Inflammatory macrophage treated with lipopolysaccharide for 1 hour (primary cell): ENCODE measurements at regions not wholly inside any gene's neighbourhood (a gene's known extent, or its start where the extent isn't known, plus 50 kb on each side); places are given as distances from the start of the nearest gene placed in this dataset.

ENCODE experiments used
- DNase-seq, 2 donors: peaks; one replicate each; pipeline ENCODE4 v3.0.0-alpha.2; 2020 to 2022

DNA sequence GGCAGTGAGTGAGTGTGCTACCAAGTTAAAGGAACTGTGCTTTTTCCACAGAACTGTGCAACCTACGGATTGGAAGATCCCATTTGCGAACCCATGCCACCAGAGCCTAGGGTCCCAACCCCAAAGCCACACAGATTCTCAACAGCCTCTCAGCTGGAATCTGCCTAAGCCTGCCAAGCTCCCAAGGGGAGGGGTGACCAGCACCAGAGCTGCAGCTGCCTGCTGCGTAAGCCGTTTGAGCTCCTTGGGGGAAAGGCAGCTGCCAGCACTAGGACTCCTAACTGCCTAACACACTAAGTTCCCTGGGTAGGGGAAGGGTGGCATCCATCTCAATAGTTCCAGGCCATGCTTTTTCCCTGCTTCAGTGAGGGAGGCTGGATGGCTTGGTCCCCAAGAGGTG is 738.1 kb upstream of the PRKX start:
- DNase-seq = no peak

DNA sequence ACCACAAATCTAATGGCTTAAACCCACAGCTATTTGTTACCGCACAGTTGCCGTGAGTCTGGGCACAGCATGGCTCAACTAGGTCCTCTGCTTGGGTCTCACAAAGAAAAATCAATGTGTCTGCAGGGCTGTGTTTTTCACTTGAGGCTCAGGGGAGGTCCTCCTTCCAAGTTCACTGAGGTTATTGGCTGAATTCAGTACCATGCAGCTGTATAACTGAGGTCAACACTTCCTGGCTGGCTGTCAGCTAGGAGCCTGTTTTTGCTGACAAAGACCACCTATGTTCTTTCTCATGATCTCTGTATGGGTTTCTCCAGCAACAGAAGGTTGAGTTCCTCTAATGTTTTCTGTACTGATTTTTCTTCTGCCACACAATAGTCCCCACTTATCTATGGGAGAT is 736.7 kb upstream of the PRKX start:
- DNase-seq = no peak

DNA sequence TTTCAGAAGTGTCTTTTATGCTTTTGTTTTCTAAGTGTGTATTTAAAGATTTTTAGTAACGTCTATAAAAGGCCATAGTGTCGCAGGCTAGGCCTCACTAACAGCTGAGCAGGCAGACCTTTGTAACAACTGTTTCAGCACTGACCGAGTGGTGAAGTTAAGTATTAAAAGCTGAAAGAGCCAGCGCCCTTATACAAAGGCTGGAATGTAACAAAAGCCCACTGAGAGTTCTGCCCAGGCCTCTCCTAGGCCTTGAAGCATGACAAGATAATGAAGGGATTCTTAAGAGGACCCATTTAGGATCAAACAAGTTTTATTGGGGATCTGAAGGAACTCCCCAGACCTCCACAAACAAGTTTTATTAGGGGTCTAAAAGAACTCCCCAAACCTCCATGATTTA is 722.5 kb upstream of the PRKX start:
- DNase-seq = no peak

DNA sequence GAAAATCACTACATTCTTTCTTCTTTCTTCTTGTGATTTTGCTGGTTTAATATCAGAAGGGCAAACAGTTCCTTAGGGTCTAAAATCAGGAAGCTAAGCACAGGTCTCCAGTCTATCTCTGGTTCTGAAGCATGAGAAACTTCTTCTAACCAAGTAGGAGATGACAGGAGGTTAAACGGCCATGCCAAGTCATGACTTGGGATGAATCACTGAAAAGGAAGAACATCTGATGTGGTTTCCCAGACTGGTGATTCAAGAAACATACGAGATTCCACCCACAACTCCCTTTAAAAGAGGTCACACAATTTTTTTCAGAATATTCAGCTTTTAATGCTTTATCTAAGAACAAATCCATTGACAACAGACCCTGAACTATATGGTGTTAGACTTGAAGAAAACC is 684.0 kb upstream of the PRKX start:
- no peak for DNase-seq

DNA sequence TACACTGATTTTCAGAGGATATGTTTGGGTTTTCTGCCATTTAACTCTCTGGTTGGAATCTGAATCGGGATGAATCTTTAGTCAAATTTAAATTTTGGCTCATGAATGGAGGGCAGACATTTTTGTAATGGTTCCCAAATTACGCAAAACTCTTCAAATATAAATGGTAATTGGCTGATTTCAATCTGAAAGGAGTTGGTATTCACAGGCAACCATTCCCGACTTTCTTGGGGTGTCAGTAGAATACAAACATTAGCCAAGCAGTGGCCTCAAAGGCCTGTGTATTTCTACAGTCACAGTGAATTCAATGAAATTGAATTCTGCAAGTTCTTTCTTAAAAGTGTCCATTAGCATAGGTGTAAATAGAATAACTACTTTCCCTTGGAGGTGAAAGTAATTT is 668.8 kb upstream of the PRKX start:
- no peak for DNase-seq

DNA sequence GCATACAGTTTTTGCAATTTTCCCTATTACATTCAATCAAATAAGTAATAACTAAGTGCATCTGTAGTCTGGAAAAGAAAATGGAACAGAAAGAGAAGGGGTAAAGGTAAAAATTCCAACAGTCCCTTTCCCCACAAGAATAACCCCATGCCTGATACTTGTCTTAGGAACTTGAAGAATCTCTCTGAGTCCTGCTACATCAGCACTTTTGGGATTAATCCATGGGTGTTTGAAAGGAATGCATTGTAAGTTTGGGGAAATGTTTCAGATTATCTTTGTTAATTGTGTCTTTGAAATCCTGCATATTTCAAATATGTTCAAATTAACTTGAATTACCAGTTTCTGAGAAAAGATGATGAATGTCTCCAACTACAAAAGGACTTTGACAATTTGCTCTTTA is 667.3 kb upstream of the PRKX start:
- DNase-seq = no peak

DNA sequence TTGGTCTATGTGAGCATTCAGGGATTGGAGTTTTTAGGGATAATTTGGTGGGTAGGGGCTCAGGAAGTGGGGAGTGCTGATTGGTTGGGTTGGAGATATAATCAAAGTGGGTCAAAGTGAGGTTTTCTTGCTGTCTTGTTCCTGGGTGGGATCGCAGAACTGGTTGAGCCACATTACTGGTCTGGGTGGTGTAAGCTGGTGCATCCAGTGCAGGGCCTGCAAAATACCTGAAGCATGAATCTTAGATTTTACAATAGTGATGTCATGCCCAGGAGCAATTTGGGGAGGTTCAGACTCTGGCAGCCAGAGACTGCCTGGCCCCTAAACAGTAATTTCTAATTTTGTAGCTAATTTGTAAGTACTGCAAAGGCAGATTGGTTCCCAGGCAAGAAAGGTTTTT is 665.6 kb upstream of the PRKX start:
- DNase-seq = no peak

DNA sequence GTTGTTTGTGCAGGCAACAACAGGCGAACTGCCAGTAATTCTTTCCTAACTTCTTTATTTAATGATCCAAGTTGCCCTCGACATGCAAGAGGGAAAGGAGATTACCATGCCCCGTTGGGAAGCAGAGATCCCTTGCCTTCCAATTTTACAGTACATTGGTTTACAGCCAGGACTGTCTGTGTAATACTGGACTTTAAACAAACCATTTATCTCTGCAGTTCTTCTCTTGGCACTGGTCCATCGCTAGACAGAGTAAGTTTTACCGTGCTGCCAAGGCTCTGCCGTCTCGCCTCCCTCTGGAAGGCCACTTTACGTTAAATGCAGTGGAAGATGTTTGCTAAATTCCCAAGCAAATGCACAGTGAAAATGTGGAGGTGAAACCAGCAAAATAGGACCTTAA is 660.3 kb upstream of the PRKX start:
- DNase-seq = no peak

DNA sequence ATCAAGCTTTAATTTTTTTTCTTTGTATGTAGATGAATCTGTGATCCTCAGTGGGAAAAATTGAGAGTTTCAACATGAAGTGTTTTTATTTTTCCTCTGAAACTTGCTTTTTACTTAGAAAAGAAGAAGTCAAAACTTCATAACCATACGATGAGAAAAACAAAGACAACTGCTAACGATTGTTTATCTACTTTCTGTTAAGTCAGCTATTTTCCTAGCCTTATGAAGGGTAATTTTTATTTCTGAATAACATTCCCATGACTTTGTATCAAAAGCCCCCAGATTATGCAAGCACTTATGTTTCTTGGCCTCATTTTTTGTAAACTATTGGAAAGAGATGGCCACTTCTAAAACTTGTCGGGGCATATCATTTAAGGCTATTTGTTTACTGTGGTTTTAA is 645.1 kb upstream of the PRKX start:
- no peak for DNase-seq

DNA sequence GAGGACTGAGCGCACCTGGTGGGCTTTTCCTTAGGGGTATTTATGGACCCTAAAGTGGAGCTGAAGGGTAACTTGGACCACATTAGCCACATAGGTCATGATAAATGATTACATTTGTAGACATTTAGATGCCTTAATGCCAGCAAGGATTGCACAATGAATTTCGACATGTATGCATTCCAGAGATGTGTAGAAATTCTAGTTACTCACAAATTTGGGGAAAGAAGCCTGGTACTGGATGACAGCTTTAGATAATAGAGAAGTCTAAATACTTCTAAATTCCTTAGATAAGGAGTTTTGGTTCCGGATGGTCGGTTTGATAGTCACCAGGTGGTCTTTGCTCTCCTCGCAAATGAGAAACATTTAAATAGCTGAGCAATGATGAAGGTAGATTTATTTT is 609.5 kb upstream of the PRKX start:
- DNase-seq = no peak

DNA sequence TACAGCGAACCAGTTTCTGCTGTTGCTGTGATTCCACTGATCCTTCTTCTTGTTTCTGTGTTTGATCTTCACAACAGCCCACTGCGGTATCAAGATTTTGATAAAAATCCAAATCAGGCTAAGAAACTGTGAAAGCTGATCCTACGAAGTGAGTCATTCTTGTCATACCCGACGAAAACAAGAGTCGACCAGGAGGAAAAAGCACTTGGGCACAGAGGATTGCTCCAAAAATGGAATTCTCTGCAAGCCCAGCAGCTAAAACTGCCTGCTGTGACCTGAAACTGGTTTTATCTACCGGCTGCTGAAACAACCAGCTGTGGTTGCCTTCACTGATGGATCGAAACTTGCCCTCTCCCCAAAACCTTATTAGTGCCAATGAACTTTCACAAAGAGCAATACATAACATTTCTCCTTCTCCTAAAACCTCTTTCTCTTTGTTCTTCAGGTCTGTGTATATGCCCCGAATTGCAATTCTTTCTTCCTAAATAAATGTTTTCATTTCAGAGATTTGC is 607.0 kb upstream of the PRKX start:
- no peak for DNase-seq

DNA sequence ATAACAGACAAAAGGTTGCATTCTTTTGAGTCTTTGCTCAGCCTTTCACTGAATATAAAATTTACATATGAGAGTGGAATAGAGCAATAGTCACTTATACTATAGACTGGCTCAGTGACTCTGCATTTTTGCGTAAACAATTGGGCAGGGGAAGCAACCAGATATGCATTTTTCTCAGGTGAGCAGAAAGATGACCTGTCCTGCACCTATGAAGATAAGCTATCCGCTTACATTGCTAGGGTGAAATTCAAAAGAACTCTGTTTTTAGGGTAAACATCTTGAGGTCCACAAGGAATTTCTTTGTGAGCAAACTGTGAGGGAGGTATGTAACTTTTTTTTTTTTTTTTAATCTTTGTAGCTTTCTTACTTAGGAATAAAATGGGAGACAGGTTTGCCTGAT is 602.4 kb upstream of the PRKX start:
- no peak for DNase-seq

DNA sequence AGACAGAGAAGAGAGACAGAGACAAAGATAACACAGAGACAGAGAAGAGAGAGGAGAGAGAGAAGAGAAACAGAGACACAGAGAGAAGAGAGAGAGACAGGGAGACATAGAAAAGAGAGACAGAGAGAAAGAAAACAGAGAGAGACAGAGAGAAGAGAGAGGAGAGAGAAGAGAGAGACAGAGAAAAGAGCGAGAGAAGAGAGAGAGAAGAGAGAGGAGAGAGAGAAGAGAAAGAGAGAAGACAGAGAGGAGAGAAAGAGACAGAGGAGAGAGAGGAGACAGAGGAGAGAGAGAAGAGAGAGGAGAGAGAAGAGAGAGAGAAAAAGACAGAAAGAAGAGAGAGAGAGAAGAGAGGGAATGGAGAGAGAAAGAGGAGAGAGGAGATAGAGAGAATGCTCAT is 601.1 kb upstream of the PRKX start:
- no peak for DNase-seq

DNA sequence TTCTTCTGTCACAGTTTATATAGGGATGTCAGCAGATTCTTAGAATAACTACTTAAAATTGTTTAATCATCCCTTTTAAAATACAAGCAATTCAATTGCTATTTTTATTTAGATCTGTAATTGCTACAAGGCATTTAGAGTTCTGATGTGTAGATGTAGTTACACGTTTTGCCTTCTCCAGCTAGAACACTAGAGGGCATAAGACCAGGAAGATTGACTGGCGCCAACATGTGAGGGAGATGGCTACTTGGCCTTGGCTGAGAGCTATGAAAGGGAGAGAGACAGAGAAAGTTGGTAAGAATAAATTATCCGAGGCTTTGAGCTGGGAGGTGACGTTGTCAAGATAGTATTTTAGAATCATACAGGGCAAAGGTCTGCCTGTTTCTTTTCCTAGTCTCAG is 563.7 kb upstream of the PRKX start:
- no peak for DNase-seq

DNA sequence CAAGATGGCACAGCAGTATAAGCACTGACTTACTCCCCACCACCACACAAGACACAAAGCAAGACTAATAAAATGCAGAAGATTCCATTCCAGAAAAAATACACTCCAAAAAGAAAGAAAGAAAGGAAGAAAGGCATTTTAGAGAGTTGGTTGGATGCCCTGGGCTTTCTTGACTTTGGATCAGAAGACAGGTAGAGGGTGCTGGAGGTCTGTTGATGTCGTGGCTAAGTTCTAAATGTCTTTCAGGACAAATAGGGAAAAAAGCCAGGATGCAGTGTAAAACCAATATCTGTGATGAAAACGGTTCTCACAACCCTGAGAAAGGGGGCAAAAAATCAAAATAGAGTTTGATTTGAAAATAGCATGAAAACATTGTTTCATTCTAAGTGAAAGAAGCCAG is 555.2 kb upstream of the PRKX start:
- no peak for DNase-seq

DNA sequence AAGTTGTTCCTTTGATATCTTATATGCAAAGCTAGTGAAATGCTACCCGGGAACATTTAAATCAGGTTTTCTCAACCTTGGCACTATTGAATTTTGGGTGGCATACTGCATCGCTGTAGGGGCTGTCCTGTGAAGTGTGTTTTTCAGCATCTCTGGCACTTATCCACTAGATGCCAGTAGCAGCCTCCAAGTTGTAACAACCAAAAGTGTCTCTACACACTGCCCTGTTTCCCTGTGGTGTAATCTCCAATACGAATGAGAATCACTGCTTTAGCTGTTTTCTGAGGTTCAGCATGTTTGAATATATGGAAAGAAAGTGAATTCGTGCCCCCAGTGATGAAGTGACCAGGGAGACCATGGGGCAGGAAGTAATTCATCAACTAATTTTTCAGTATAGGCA is 551.6 kb upstream of the PRKX start:
- DNase-seq = no peak

DNA sequence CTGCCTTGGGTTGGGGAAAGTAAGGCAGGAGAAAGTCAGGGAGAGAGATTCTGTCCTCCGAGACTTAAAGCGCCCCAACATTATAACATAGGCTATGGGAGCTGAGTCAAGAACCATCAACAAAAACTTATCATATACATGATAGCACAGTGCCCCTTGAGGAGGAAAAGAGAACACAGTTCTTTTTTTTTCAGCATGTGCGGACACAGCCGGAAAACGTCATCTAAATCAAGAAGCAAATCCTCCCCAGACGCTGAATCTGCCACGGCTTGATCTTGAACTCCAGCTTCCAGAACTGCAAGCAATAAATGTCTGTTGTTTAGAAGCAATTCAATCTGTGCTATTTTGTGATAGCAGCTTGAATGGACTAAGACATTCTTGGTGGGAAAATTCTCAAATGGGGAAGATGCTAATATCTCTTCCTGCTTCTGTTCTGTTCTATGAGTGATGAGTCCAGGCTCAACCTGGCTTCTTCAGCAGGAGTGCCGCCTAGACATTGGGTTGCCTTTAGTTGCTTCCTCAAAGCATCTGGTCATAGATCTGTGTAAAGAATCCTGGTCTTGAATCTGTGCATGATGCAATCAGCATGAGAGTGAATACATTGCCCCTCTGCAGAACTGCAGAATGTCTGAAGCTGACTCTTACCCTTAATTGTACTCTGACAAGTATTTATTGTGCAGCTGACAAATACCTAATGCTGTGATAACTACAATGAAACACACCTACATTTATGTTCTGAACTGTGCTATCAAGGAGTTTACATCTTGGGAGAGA is 549.8 kb upstream of the PRKX start:
- no peak for DNase-seq

DNA sequence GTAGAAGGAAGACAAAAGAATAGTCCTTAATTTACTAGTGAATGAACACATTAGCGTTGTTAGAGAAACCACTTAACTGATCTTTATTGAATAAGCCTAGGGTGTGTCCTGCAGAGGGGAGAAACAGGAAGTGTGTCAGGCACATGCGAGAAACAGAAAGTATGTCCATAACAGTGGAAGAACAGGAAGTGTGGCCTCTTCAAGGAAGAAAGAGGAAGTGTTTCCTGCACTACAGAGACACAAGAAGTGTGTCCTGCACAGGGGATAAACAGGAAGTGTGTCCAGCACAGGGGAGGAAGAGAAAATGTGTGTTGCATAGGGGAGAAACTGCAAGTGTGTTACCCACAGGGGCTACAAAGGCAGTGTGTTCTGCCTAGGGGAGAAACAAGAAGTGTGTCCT is 539.6 kb upstream of the PRKX start:
- no peak for DNase-seq

DNA sequence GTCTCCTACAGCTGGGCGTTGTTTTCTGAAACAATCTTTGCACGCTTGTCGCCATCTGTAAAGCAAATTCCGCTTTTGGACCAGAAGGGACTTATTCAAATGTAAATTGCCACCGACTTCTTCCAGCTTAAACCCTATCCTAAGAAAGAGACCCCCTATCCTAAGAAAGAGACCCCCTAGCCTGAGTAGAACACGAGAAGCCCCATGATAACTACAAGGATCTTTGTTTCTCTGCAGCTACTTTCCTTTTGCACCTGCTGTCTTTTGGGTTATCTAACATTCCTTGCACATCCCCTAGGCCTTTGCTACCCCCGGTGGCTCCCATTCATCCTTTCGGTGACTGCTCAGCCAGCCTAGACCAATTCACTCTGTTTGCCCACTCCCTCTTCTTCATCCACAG is 536.0 kb upstream of the PRKX start:
- DNase-seq = no peak

DNA sequence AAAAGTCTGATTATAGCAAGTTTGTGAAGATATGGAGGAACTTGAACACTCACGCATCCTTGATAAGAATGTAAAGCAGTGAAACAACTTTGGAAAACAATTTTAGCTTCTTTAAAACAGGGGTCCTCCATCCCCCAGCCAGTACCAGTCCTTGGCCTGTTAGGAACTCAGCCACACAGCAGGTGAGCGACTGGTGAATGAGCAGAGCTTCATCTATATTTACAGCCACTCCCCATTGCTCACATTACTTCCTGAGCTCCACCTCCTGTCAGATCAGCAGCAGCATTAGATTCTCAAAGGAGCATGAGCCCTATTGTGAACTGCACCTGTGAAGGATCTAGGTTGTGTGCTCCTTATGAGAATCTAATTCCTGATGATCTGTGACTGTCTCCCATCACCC is 530.3 kb upstream of the PRKX start:
- no peak for DNase-seq

DNA sequence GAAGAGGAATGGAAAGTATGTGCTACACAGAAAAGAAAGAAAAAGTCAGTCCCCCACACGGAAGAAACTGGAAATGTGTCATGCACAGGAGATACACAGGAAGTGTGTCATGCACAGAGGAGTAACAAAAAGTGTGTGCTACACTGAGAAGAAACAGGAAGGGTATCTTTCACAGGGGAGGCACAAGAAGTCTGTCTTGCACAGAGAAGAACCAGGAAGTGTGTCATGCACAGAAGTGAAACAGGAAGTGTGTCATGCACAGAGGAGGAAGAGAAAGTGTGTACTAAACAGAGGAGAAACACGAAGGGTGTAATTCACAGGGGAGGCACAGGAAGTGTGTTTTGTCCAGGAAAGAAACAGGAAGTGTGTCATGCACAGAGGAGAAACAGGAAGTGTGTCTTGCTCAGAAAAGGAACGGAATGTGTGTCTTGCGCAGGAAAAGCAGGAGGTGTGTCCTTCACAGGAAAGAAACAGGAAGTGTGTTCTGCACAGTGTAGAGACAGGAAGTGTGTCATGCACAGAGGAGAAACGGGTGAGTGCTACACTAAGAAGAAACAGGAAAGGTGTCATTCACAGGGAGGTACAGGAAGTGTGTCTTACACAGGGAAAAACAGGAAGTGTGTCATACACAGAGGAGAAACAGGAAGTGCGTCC is 527.2 kb upstream of the PRKX start:
- DNase-seq = no peak

DNA sequence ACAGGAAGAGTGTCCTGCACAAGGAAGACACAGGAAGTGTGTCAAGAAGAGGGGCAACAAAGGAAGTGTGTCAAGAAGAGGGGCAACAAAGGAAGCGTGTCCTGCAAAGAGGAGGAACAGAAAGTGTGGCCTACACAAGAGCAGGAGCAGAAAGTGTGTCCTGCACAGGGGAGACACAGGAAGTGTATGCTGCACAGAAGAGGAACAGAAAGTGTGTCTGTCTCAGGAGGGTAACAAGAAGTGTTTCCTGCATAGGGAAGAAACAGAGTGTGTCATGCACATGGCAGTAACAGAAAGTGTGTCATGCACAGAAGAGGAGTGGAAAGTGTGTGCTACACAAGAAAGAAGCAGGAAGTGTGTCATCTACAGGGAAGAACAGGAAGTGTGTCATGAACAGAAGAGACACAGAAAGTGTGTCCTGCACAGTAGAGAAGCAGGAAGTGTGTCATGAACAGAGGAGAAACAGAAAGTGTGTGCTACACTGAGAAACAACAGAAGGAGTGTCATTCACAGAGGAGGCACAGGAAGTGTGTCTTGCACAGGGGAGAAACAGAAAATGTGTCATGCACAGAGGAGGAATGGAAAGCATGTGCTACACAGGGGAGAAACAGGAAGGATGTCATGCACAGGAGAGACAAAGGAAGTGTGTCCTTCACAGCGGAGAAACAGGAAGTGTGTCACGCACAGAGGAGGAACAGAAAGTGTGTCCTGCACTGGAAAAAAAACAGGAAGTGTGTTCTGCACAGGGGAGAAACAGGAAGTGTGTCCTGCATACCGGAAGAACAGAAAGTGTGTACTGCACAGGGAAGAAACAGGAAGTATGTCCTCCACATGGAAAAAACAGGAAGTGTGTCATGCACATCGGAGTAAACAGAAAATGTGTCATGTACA is 526.4 kb upstream of the PRKX start:
- peak in 1 of 2 donors; percentile 2 for DNase-seq

DNA sequence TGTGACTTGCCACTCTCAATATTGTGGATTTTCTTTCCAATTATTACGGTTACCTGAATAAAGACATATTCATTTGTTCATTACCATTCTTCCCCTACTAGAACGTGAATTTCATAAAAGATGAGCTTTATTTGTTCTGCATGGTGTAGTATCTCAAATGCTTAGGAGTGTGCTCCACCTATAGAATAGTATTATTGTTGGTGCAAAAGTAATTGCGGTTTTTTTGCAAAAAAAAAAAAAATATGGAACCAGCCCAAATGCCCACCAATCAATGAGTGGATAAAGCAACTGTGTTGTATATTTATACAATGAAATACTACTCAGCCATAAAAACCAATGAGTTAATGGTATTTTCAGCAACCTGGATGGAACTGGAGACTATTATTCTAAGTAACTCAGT is 525.5 kb upstream of the PRKX start:
- DNase-seq = no peak

DNA sequence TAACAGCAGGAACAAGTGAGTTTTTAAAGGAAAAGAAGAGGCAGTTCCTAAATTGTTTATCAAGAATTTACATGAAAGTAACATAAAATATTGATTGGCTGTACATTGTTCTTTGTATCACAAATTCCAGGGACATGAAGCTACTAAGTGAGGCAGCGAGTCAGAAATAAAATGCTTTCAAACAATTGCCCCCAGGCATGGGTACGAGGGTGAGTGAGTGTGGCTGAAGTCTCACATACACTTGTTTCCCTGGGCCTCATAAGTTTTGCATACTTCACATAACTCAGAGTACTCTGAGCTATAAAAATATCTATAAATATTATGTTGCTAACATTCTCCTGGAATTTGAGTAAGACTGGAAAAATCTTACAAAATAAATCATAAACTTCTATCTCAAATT is 511.6 kb upstream of the PRKX start:
- DNase-seq = no peak
